K562 (cell line): ENCODE measurements at regions not wholly inside any gene's neighbourhood (a gene's known extent, or its start where the extent isn't known, plus 50 kb on each side); places are given as distances from the start of the nearest gene placed in this dataset.
A peak's percentile ranks its signal among the peaks of the same experiment; 100 is the strongest.

ENCODE experiments used
- ATAC-seq: fragments of 200-7000 bp; cut with Tn5 transposase; 3 replicates; pipeline ENCODE4 v1.9.1; 2020; ENCODE audit warnings: moderate library complexity
- BruUV-seq: library from RNA; stranded (reverse); fragments of 400-500 nt; replicated peaks from 2 replicates; lab custom pipeline; 2021; lab: Mats Ljungman, UMichigan
- CTCF ChIA-PET: fragments of 300-600 bp; formaldehyde crosslinking; extraction: SDS; loops from one replicate; lab custom pipeline; 2021; ENCODE audit warnings: low intra/inter-chr PET ratio; lab: Yijun Ruan, JAX
- POLR2A ChIA-PET: fragments of 300-600, 350-650 bp; sonication (Branson Sonifier 250); formaldehyde crosslinking; extraction: SDS; loops from one replicate; lab custom pipeline; 2021; ENCODE audit warnings: antibody characterized with exemption, inconsistent platforms; lab: Yijun Ruan, JAX
- DNase-seq, 4 experiments: peaks; one replicate each; pipeline versions ENCODE4 v3.0.0 to v3.0.0-alpha.2; 2011 to 2018; ENCODE audit warnings: low spot score in 3 of 4, mixed read lengths in 3 of 4; ENCODE audit errors: extremely low read depth in 1 of 4
- FAIRE-seq: peaks from 2 replicates; lab custom pipeline; 2011; peaks lifted over from hg19 to GRCh38; lab: Jason Lieb, UNC
- H2AFZ ChIP-seq: 2 replicates; pipeline ENCODE4 v1.6.0; 2011; ENCODE audit warnings: low read depth, low read length, control low read depth, inconsistent platforms
- H3K27ac ChIP-seq: fragments of 200-600 bp; 3 replicates; pipeline ENCODE4 v1.8.0; 2011; ENCODE audit warnings: low read depth, mild to moderate bottlenecking, control low read depth, inconsistent platforms, low read length, moderate library complexity, mixed read lengths; ENCODE audit errors: extremely low read depth
- H3K27me3 ChIP-seq, 2 experiments: fragments of 300-600 bp in 1 of 2; 2 replicates in 1 of 2; 3 replicates in 1 of 2; pipeline versions ENCODE4 v1.6.0 to v1.8.0; 2011; ENCODE audit warnings: inconsistent platforms in 2 of 2, low read length in 2 of 2, mild to moderate bottlenecking in 1 of 2, mixed read lengths in 1 of 2, moderate library complexity in 1 of 2; ENCODE audit not compliant: control insufficient read depth in 2 of 2, insufficient read depth in 2 of 2
- H3K36me3 ChIP-seq: fragments of 300-600 bp; 3 replicates; pipeline ENCODE4 v1.8.0; 2011; ENCODE audit warnings: mild to moderate bottlenecking, low read length, inconsistent platforms; ENCODE audit not compliant: control insufficient read depth, insufficient read depth
- H3K4me1 ChIP-seq, 2 experiments: fragments of 200-600 bp in 1 of 2; replicated peaks in 1 of 2; 2 replicates in 1 of 2; 3 replicates in 1 of 2; pipeline versions ENCODE4 v1.5.1 to v1.8.0; 2011; ENCODE audit warnings: inconsistent platforms in 2 of 2, low read length in 2 of 2, mild to moderate bottlenecking in 1 of 2, mixed read lengths in 1 of 2, moderate library complexity in 1 of 2; ENCODE audit not compliant: control insufficient read depth in 2 of 2, insufficient read depth in 2 of 2
- H3K4me2 ChIP-seq: 2 replicates; pipeline ENCODE4 v1.6.1; 2011; ENCODE audit warnings: low read length, control low read depth, inconsistent platforms, mixed read lengths; ENCODE audit not compliant: insufficient read depth
- H3K4me3 ChIP-seq: fragments of 200-600 bp; sonication (generic), shearing (Covaris generic); 2 replicates; pipeline ENCODE4 v1.5.1; 2016; ENCODE audit warnings: control low read depth, inconsistent platforms
- H3K79me2 ChIP-seq: fragments of 200-600 bp; 3 replicates; pipeline ENCODE4 v1.8.0; 2011; ENCODE audit warnings: low read length, inconsistent platforms; ENCODE audit not compliant: control insufficient read depth, insufficient read depth
- H3K9ac ChIP-seq, 2 experiments: 2 replicates each; pipeline versions ENCODE4 v1.6.0 to v1.6.1; 2011; ENCODE audit warnings: low read depth in 2 of 2, low read length in 2 of 2, control low read depth in 1 of 2, inconsistent platforms in 1 of 2, mild to moderate bottlenecking in 1 of 2, mixed read lengths in 1 of 2; ENCODE audit not compliant: insufficient read depth in 1 of 2
- H3K9me1 ChIP-seq: one replicate; pipeline ENCODE4 v1.6.0; 2011; ENCODE audit warnings: inconsistent platforms, mild to moderate bottlenecking, low read length, moderate library complexity; ENCODE audit not compliant: control insufficient read depth, insufficient read depth
- H3K9me3 ChIP-seq: replicated peaks from 2 replicates; pipeline ENCODE4 v1.5.1; 2011; ENCODE audit warnings: low read depth, low read length, inconsistent platforms; ENCODE audit not compliant: control insufficient read depth, insufficient read depth
- H4K20me1 ChIP-seq: replicated peaks from 2 replicates; pipeline ENCODE4 v1.6.1; 2011; ENCODE audit warnings: low read length, inconsistent platforms, mixed read lengths; ENCODE audit not compliant: control insufficient read depth, insufficient read depth
- ARHGAP35 ChIP-seq: fragments of 450-650 bp; IDR thresholded peaks from 2 replicates; pipeline ENCODE4 v1.6.1; 2018; ENCODE audit not compliant: partially characterized antibody
- CBX3 ChIP-seq, 2 experiments: IDR thresholded peaks; 1 replicate in 1 of 2; 2 replicates in 1 of 2; pipeline ENCODE4 v1.6.1; 2012; ENCODE audit warnings: inconsistent platforms in 2 of 2, low read length in 2 of 2, borderline replicate concordance in 1 of 2, control low read depth in 1 of 2
- CBX5 ChIP-seq: IDR thresholded peaks from 2 replicates; pipeline ENCODE4 v1.6.1; 2014; ENCODE audit warnings: low read depth, borderline replicate concordance
- CC2D1A ChIP-seq: fragments of 450-650 bp; IDR thresholded peaks from 2 replicates; pipeline ENCODE4 v1.6.1; 2017; ENCODE audit warnings: mild to moderate bottlenecking
- COPS2 ChIP-seq: fragments of 450-650 bp; conservative IDR thresholded peaks from 2 replicates; pipeline ENCODE4 v1.6.1; 2016; ENCODE audit warnings: mild to moderate bottlenecking, moderate library complexity
- DMBX1 ChIP-seq: fragments of 250-450 bp; sonication (Bioruptor Pico); IDR thresholded peaks from 2 replicates; pipeline ENCODE4 v1.8.0; 2022; ENCODE audit warnings: inconsistent platforms, mild to moderate bottlenecking, moderate library complexity, borderline replicate concordance
- HOXB6 ChIP-seq: fragments of 250-450 bp; sonication (Bioruptor Pico); IDR thresholded peaks from 2 replicates; pipeline ENCODE4 v1.5.1; 2022; ENCODE audit warnings: mild to moderate bottlenecking, borderline replicate concordance
- KDM4B ChIP-seq, 2 experiments: fragments of 450-650 bp in 1 of 2; sonication (generic) in 1 of 2; IDR thresholded peaks; 2 replicates each; pipeline ENCODE4 v1.6.1; 2016 to 2017; ENCODE audit warnings: borderline replicate concordance in 2 of 2, antibody characterized with exemption in 1 of 2, low read depth in 1 of 2, mild to moderate bottlenecking in 1 of 2
- MTA2 ChIP-seq: fragments of 450-650 bp; IDR thresholded peaks from 2 replicates; pipeline ENCODE4 v1.6.1; 2016; ENCODE audit warnings: low read depth
- NFIX ChIP-seq: fragments of 250-450 bp; sonication (Bioruptor Pico); IDR thresholded peaks from 2 replicates; pipeline ENCODE4 v1.4.0; 2020; ENCODE audit warnings: low read depth, mild to moderate bottlenecking, moderate library complexity
- POLR2A ChIP-seq: fragments of 450-650 bp; conservative IDR thresholded peaks from 2 replicates; pipeline ENCODE4 v1.6.1; 2016
- POLR3A ChIP-seq: IDR thresholded peaks from 2 replicates; pipeline ENCODE4 v1.6.1; 2011; ENCODE audit warnings: borderline replicate concordance, mild to moderate bottlenecking, moderate library complexity; ENCODE audit not compliant: insufficient read length, insufficient read depth; ENCODE audit errors: extremely low read depth
- SMARCA5 ChIP-seq: fragments of 450-650 bp; IDR thresholded peaks from 2 replicates; pipeline ENCODE4 v1.6.1; 2016
- SREBF2 ChIP-seq: sonication (generic); formaldehyde crosslinking; IDR thresholded peaks from 2 replicates; pipeline ENCODE4 v1.4.0; 2020; ENCODE audit warnings: mild to moderate bottlenecking, missing genetic modification reagents
- STAT5B ChIP-seq: fragments of 250-450 bp; sonication (Bioruptor Pico); IDR thresholded peaks from 2 replicates; pipeline ENCODE4 v1.8.0; 2021; ENCODE audit warnings: mild to moderate bottlenecking, inconsistent platforms
- TRIM24 ChIP-seq, 2 experiments: fragments of 450-650 bp; IDR thresholded peaks; 2 replicates each; pipeline ENCODE4 v1.6.1; 2016
- ZKSCAN3 ChIP-seq: fragments of 250-450 bp; sonication (Bioruptor Pico); IDR thresholded peaks from 2 replicates; pipeline ENCODE4 v1.4.0; 2020
- WGBS: fragments of 100-300 bp; shearing (Covaris generic); methylation state at CpG from one replicate; pipeline ENCODE4 v1.1.6; 2016; ENCODE audit warnings: low coverage, mixed read lengths; ENCODE audit not compliant: insufficient coverage; ENCODE audit errors: missing lambda C conversion rate; 5-methylcytosine and 5-hydroxymethylcytosine counted together
- in situ Hi-C: fragments of 300-500 bp; cut with MboI; formaldehyde crosslinking; loops from 4 replicates; pipeline ENCODE4 v1.15.0; 2018; ENCODE audit warnings: inconsistent platforms, mixed read lengths
- intact Hi-C: fragments of 100-400 bp; cut with micrococcal nuclease; formaldehyde crosslinking; loops from 2 replicates; pipeline ENCODE4 v1.14.2; 2022
- TF ChIP-seq, protein P1 (sequence below): fragments of 250-450 bp; sonication (Bioruptor Pico); IDR thresholded peaks from 2 replicates; pipeline ENCODE4 v1.4.0; 2020; ENCODE audit warnings: mild to moderate bottlenecking, moderate library complexity
- TF ChIP-seq, protein P2 (sequence below): fragments of 250-450 bp; sonication (Bioruptor Pico); IDR thresholded peaks from 2 replicates; pipeline ENCODE4 v1.5.0; 2021; ENCODE audit warnings: mild to moderate bottlenecking, moderate library complexity
- TF ChIP-seq, protein P3 (sequence below): sonication (generic); IDR thresholded peaks from 2 replicates; pipeline ENCODE4 v1.6.1; 2016

DNA sequence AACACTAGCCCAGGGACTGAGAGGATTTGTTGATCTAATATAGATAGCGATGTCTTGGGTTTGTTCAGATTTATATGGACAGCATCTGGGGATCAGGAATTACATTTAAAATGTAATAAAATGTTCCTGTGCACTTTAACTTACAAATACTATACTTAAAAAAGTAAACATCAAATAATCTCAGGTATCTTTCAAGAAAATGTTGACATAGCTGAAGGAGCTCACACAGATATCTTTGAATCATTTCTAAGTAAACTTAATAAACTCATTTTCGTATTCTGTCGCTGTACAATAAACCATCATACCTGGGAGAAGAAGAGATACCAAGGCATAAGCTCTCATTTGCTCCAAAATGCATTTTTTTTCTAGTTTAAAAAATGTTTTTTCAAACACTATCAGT lies 557.5 kb upstream of the NR2F2 start (continued):
- TF ChIP-seq, protein P1, sequence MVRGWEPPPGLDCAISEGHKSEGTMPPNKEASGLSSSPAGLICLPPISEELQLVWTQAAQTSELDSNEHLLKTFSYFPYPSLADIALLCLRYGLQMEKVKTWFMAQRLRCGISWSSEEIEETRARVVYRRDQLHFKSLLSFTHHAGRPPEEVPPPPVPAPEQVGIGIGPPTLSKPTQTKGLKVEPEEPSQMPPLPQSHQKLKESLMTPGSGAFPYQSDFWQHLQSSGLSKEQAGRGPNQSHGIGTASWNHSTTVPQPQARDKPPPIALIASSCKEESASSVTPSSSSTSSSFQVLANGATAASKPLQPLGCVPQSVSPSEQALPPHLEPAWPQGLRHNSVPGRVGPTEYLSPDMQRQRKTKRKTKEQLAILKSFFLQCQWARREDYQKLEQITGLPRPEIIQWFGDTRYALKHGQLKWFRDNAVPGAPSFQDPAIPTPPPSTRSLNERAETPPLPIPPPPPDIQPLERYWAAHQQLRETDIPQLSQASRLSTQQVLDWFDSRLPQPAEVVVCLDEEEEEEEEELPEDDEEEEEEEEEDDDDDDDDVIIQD (CRISPR knock-in tag) = no peak
- TF ChIP-seq TRIM24 (IDR thresholded peaks at IDR 0.05) (no peak), ARHGAP35 (no peak), ZKSCAN3 (CRISPR knock-in tag) (no peak), KDM4B (IDR thresholded peaks at IDR 0.05; ENCODE audit: borderline replicate concordance in 2 of 2, low read depth in 1 of 2) (no peak)
- TF ChIP-seq, protein P2, sequence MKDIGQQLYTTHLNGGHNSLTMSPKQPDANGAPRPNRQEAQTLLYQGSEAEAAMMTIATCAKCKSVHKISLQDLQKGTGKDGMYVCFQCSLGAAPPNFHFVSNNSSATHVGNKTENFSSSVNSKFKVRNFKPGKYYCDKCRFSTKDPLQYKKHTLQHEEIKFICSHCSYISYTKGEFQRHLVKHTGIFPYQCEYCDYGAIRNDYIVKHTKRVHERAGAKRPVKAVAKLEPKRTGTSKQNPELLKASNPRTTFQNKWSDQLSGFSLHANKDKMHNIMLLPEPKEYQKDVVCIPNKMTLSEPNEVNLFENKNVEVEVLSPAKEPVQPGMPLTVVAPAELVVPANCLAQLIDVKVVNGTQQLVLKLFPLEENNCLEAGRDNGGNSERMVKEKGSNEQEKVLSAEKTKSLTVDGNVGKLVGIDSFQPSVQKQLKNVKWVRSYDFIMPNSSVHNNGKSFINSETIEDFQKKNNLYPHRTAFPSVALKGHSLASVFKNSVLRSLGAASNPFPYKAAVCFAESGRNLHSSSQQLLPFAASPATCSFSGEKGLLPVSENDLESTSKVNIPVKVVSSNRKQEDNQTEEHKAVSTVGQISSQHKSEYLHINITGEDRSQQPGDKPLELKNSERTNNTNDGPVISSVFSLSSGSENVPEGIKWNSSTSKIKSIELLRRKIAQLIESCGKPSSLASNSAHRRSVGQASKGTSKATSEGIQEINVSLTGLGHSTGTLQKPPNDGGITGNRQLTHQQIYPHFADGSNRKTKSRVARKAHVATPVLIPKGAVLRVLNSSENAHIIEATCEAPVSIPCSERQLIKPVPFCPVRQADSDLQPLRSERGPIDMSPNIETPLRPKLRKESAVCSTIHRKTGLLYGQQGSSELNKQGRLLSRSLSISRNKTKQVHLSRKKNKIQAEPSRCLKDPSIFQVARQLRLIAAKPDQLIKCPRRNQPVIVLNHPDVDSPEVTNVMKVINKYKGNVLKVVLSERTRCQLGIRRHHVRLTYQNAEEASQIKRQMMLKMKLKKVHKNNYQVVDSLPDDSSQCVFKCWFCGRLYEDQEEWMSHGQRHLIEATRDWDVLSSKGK (CRISPR knock-in tag) = no peak

DNA sequence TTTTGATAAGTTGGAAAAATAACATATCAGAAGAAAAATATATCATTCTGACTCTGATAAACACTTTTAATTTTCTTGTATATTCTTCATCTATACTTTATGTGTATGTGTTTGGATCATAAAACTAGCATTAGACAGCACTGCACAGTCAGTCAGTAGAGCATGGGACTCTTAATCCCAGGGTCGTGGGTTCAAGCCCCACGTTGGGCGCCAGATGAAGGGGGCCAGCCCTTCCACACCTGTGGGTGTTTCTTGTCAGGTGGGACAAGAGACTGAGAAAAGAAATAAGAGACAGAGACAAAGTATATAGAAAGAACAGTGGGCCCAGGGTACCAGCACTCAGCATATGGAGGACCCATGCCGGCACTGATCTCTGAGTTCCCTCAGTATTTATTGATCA lies 546.0 kb upstream of the NR2F2 start:
- POLR2A ChIA-PET = no interaction called here
- no TSS peak for BruUV-seq
- Histone ChIP-seq H3K27me3 (no peaks in the 10 kb centered on the region), H4K20me1 (no peaks in the 10 kb centered on the region), H3K9me3 (peaks cover 27% of the 10 kb centered on the region), H3K36me3 (peaks cover 16% of the 10 kb centered on the region; the same call in 2 of the 3 replicates), H3K4me1 (no peaks in the 10 kb centered on the region), H3K9me1 (no peaks in the 10 kb centered on the region), H3K9ac (no peak overlapping the region), H3K79me2 (no peaks in the 10 kb centered on the region), H3K4me2 (no peak overlapping the region), H3K4me3 (no peak overlapping the region), H3K27ac (no peak overlapping the region), H2AFZ (no peak overlapping the region)
- in situ Hi-C loops (no loop called here), intact Hi-C loops (no loop called here)
- ATAC-seq (no peak), DNase-seq (peak in 1 of 4 experiments; percentile 8), FAIRE-seq (no peak)
- WGBS = 94% methylated on average over 4 of the region's 4 CpGs
- CTCF ChIA-PET = no interaction called here
- TF ChIP-seq DMBX1 (no peak), NFIX (CRISPR knock-in tag) (no peak), MTA2 (no peak), COPS2 (no peak), SMARCA5 (no peak), POLR2A (no peak), HOXB6 (CRISPR knock-in tag) (no peak), CBX5 (peak; percentile 64; the same call in 1 of the 2 replicates), SREBF2 (no peak), POLR3A (no peak), CBX3 (IDR thresholded peaks at IDR 0.05; ENCODE audit: borderline replicate concordance in 1 of 2, low read length in 2 of 2) (peak in 1 of 2 experiments; percentile 68; a peak in 1 of 3 replicates), CC2D1A (no peak), STAT5B (CRISPR knock-in tag) (no peak)
- TF ChIP-seq, protein P3, sequence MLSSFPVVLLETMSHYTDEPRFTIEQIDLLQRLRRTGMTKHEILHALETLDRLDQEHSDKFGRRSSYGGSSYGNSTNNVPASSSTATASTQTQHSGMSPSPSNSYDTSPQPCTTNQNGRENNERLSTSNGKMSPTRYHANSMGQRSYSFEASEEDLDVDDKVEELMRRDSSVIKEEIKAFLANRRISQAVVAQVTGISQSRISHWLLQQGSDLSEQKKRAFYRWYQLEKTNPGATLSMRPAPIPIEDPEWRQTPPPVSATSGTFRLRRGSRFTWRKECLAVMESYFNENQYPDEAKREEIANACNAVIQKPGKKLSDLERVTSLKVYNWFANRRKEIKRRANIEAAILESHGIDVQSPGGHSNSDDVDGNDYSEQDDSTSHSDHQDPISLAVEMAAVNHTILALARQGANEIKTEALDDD = no peak
